ENCODE measurements at regions not wholly inside any gene's neighbourhood (a gene's known extent, or its start where the extent isn't known, plus 50 kb on each side); places are given as distances from the start of the nearest gene placed in this dataset.
"Not testable (repeated sequence)": the region's sequence is repeated elsewhere in the genome, so short reads cannot be mapped to it uniquely, and the experiment has no call there.

DNA sequence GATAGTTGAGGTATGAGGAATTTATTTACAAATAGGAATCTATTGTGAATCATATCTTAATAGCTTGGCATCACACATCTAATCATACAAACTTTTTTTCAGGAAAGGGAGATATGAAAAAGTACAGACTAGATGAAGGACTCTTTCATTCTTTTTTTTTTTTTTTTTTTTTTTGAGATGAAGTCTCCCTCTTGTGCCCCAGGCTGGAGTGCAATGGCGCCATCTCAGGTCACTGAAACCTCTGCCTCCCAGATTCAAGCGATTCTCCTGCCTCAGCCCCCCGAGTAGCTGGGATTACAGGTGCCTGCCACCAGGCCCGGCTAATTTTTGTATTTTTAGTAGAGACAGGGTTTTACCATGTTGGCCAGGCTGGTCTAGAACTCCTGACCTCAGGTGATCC is 65.1 kb upstream of the NECTIN3 start:
- 0 out of 2 replicates have a peak, but pooled peaks have one; percentile 13 for TF ChIP-seq CTCF (conservative IDR thresholded peaks at IDR 0.05; ENCODE audit: low read depth, low read length)
- not testable (repeated sequence) for TF ChIP-seq EZH2 (IDR thresholded peaks at IDR 0.05; ENCODE audit: borderline replicate concordance, low read depth, low read length, poor library complexity, severe bottlenecking)

Data from A673 (cell line).